Tibial nerve (tissue), 4 donors: ENCODE measurements at regions not wholly inside any gene's neighbourhood (a gene's known extent, or its start where the extent isn't known, plus 50 kb on each side); places are given as distances from the start of the nearest gene placed in this dataset.

Source experiments
- CTCF ChIP-seq, 5 experiments: fragments of 200-600 bp in 3 of 5; fragments of 450-650 bp in 2 of 5; sonication (generic) in 3 of 5; IDR thresholded peaks; one replicate each; pipeline ENCODE4 v1.5.1; 2016 to 2019; ENCODE audit warnings: antibody characterized with exemption in 5 of 5, mild to moderate bottlenecking in 3 of 5, moderate library complexity in 2 of 5
- EP300 ChIP-seq, 2 donors: sonication (generic); formaldehyde crosslinking; IDR thresholded peaks; one replicate each; pipeline ENCODE4 v1.6.1; 2017; ENCODE audit warnings: antibody characterized with exemption in 2 of 2, mild to moderate bottlenecking in 1 of 2

- TF ChIP-seq CTCF (IDR thresholded peaks at IDR 0.05) (no peak), EP300 (IDR thresholded peaks at IDR 0.05) (no peak)
Observed at GRCh38 chr3:194870394-194871110, 184.9 kb downstream of the FAM43A start.
